Body of pancreas (tissue), 4 donors: ENCODE measurements at regions not wholly inside any gene's neighbourhood (a gene's known extent, or its start where the extent isn't known, plus 50 kb on each side); places are given as distances from the start of the nearest gene placed in this dataset.

Experiments used
- ATAC-seq: fragments of 150-250 bp; one replicate; pipeline ENCODE4 v1.9.1; 2016
- DNase-seq, 4 donors: peaks; one replicate each; pipeline ENCODE4 v3.0.0-alpha.2; 2019
- H3K27ac ChIP-seq, 4 donors: fragments of 200-600 bp; sonication (generic); 1 replicate in 3 of 4; 2 replicates in 1 of 4; pipeline versions ENCODE4 v1.5.1 to v1.6.1; 2016 to 2019; ENCODE audit warnings: mild to moderate bottlenecking in 1 of 4, mixed read lengths in 1 of 4, moderate library complexity in 1 of 4
- H3K27me3 ChIP-seq, 2 donors: fragments of 200-600 bp; sonication (generic); one replicate each; pipeline ENCODE4 v1.6.0; 2016; ENCODE audit warnings: mild to moderate bottlenecking in 1 of 2
- H3K36me3 ChIP-seq, 2 donors: fragments of 200-600 bp; sonication (generic); replicated peaks in 1 of 2; 2 replicates each; pipeline ENCODE4 v1.5.1; 2016; ENCODE audit warnings: low read depth in 2 of 2; ENCODE audit not compliant: insufficient read depth in 1 of 2
- H3K4me1 ChIP-seq: fragments of 200-600 bp; sonication (generic); one replicate; pipeline ENCODE4 v1.6.0; 2016
- H3K4me3 ChIP-seq, 2 donors: fragments of 200-600 bp; sonication (generic); 1 replicate in 1 of 2; 2 replicates in 1 of 2; pipeline ENCODE4 v1.5.1; 2016 to 2019
- H3K9me3 ChIP-seq, 3 donors: fragments of 200-600 bp; sonication (generic); 1 replicate in 2 of 3; 2 replicates in 1 of 3; pipeline ENCODE4 v1.5.1; 2016
- POLR2A ChIP-seq, 3 donors: fragments of 450-650 bp; IDR thresholded peaks; one replicate each; pipeline ENCODE4 v1.6.1; 2016; ENCODE audit warnings: antibody characterized with exemption in 3 of 3, mild to moderate bottlenecking in 2 of 3
- WGBS, 2 donors: methylation state at CpG; one replicate each; pipeline ENCODE4 v1.1.5; 2017; 5-methylcytosine and 5-hydroxymethylcytosine counted together
- intact Hi-C: fragments of 100-400 bp; cut with DNase I; formaldehyde crosslinking; loops from one replicate; pipeline ENCODE4 v1.15.1; 2023
- TF ChIP-seq, protein P1 (sequence below), 7 experiments: fragments of 450-650 bp in 4 of 7; fragments of 200-600 bp in 3 of 7; sonication (generic) in 3 of 7; IDR thresholded peaks; one replicate each; pipeline ENCODE4 v1.5.1; 2016 to 2019; ENCODE audit warnings: antibody characterized with exemption in 7 of 7

GRCh38 chr20:60785301-60785700 is 466.8 kb upstream of the CDH4 start:
- ATAC-seq = no peak
- no peaks in the 10 kb centered on the region for H3K9me3 ChIP-seq
- intact Hi-C loops = no loop called here
- no peaks in the 10 kb centered on the region for H3K4me1 ChIP-seq
- no peak overlapping the region for H3K4me3 ChIP-seq
- no peak overlapping the region for H3K27ac ChIP-seq
- H3K36me3 ChIP-seq = no peaks in the 10 kb centered on the region
- 33 to 51% methylated on average over 1 of the region's 1 CpG for WGBS, 2 donors
- H3K27me3 ChIP-seq = no peaks in the 10 kb centered on the region
- no peak for TF ChIP-seq POLR2A (IDR thresholded peaks at IDR 0.05)
- TF ChIP-seq, protein P1, sequence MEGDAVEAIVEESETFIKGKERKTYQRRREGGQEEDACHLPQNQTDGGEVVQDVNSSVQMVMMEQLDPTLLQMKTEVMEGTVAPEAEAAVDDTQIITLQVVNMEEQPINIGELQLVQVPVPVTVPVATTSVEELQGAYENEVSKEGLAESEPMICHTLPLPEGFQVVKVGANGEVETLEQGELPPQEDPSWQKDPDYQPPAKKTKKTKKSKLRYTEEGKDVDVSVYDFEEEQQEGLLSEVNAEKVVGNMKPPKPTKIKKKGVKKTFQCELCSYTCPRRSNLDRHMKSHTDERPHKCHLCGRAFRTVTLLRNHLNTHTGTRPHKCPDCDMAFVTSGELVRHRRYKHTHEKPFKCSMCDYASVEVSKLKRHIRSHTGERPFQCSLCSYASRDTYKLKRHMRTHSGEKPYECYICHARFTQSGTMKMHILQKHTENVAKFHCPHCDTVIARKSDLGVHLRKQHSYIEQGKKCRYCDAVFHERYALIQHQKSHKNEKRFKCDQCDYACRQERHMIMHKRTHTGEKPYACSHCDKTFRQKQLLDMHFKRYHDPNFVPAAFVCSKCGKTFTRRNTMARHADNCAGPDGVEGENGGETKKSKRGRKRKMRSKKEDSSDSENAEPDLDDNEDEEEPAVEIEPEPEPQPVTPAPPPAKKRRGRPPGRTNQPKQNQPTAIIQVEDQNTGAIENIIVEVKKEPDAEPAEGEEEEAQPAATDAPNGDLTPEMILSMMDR (IDR thresholded peaks at IDR 0.05) = no peak
- no peak for DNase-seq

GRCh38 chr20:60785785-60786184 is 466.3 kb upstream of the CDH4 start:
- no peaks in the 10 kb centered on the region for H3K36me3 ChIP-seq
- no peak for ATAC-seq
- no peaks in the 10 kb centered on the region for H3K9me3 ChIP-seq
- no peaks in the 10 kb centered on the region for H3K4me1 ChIP-seq
- no peak overlapping the region for H3K4me3 ChIP-seq
- intact Hi-C loops = no loop called here
- 12 to 21% methylated on average over 7 of the region's 7 CpGs for WGBS, 2 donors
- no peak for TF ChIP-seq POLR2A (IDR thresholded peaks at IDR 0.05)
- TF ChIP-seq, protein P1 (IDR thresholded peaks at IDR 0.05) = no peak
- no peak for DNase-seq
- H3K27me3 ChIP-seq = no peaks in the 10 kb centered on the region
- H3K27ac ChIP-seq = no peak overlapping the region

GRCh38 chr20:60786686-60787217 is 465.3 kb upstream of the CDH4 start:
- DNase-seq (no peak), ATAC-seq (no peak)
- Histone ChIP-seq H3K4me1 (no peaks in the 10 kb centered on the region), H3K27me3 (no peaks in the 10 kb centered on the region), H3K4me3 (no peak overlapping the region), H3K9me3 (no peaks in the 10 kb centered on the region), H3K27ac (no peak overlapping the region), H3K36me3 (no peaks in the 10 kb centered on the region)
- TF ChIP-seq, protein P1 (IDR thresholded peaks at IDR 0.05) = no peak
- TF ChIP-seq POLR2A (IDR thresholded peaks at IDR 0.05) = no peak
- 64 to 69% methylated on average over 4 of the region's 4 CpGs for WGBS, 2 donors
- intact Hi-C loops = no loop called here

- ATAC-seq (no peak), DNase-seq (no peak)
- H3K27me3 ChIP-seq = no peaks in the 10 kb centered on the region
- no peaks in the 10 kb centered on the region for H3K9me3 ChIP-seq
- no peaks in the 10 kb centered on the region for H3K4me1 ChIP-seq
- WGBS, 2 donors = 15 to 24% methylated on average over 3 to 4 of the region's 4 CpGs
- H3K4me3 ChIP-seq = no peak overlapping the region
- TF ChIP-seq, protein P1 (IDR thresholded peaks at IDR 0.05) = no peak
- no peak for TF ChIP-seq POLR2A (IDR thresholded peaks at IDR 0.05)
- intact Hi-C loops = no loop called here
- H3K27ac ChIP-seq = no peak overlapping the region
- H3K36me3 ChIP-seq = no peaks in the 10 kb centered on the region
These were observed 464.8 kb upstream of the CDH4 start for GRCh38 chr20:60787276-60787675.

- no peak for TF ChIP-seq POLR2A (IDR thresholded peaks at IDR 0.05)
- TF ChIP-seq, protein P1 (IDR thresholded peaks at IDR 0.05) = no peak
- Histone ChIP-seq H3K27ac (no peak overlapping the region), H3K36me3 (no peaks in the 10 kb centered on the region), H3K27me3 (no peaks in the 10 kb centered on the region), H3K9me3 (no peaks in the 10 kb centered on the region), H3K4me1 (no peaks in the 10 kb centered on the region), H3K4me3 (no peak overlapping the region)
- intact Hi-C loops = no loop called here
- no peak for ATAC-seq
- no peak for DNase-seq
- 37 to 48% methylated on average over 3 of the region's 3 CpGs for WGBS, 2 donors
These were observed 464.0 kb upstream of the CDH4 start for GRCh38 chr20:60788070-60788469.
